Activated T-cell treated with anti-CD3 and anti-CD28 coated beads, Interleukin-2, amount 50 U/mL, for 72 hours (primary cell): ENCODE measurements at regions not wholly inside any gene's neighbourhood (a gene's known extent, or its start where the extent isn't known, plus 50 kb on each side); places are given as distances from the start of the nearest gene placed in this dataset.

ENCODE experiments used
- ATAC-seq, 2 donors: fragments of 150-1000 bp; cut with Tn5 transposase; replicated peaks in 1 of 2; 2 replicates each; pipeline ENCODE4 v1.10.0; 2021; ENCODE audit warnings: moderate library complexity in 2 of 2, mild to moderate bottlenecking in 1 of 2
- DNase-seq, 2 donors: peaks; one replicate each; pipeline ENCODE4 v3.0.0; 2021 to 2022; ENCODE audit warnings: mixed read lengths in 1 of 2
- H3K27ac Mint-ChIP-seq: one replicate; pipeline ENCODE4 v1.8.0; 2022; ENCODE audit warnings: mild to moderate bottlenecking, moderate library complexity, mixed read lengths
- H3K27me3 Mint-ChIP-seq: one replicate; pipeline ENCODE4 v1.8.0; 2022; ENCODE audit warnings: low read depth, mixed read lengths
- H3K36me3 Mint-ChIP-seq, 2 donors: one replicate each; pipeline ENCODE4 v1.8.0; 2022; ENCODE audit warnings: mixed read lengths in 2 of 2, mild to moderate bottlenecking in 1 of 2; ENCODE audit not compliant: insufficient read depth in 2 of 2
- H3K4me1 Mint-ChIP-seq: one replicate; pipeline ENCODE4 v1.8.0; 2022; ENCODE audit warnings: low read depth, mixed read lengths
- H3K4me3 Mint-ChIP-seq, 2 donors: one replicate each; pipeline ENCODE4 v1.8.0; 2022; ENCODE audit warnings: mild to moderate bottlenecking in 2 of 2, mixed read lengths in 2 of 2, moderate library complexity in 2 of 2
- H3K9me3 Mint-ChIP-seq, 2 donors: one replicate each; pipeline ENCODE4 v1.8.0; 2022; ENCODE audit warnings: mixed read lengths in 2 of 2

DNA sequence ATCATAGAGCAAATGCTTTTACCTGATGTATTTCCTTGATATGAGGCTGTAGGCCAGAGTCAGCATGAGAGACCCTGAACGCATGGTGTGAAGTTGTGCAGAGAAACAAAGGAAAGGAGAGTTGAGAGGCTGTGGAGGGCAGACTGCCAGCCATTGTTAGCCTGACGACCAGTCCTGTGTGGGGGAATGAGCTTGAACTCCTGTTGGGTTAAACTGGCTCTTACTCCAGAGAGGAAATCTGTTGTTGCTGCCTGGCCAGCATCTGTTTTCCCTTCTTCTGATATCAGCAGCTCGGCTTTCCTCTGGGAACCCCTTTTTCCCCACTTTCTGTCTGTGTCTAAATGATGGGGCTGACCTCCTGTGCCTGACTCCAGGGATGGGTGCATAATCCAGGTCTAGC, 158.2 kb upstream of the ZFP64 start:
- no peak for ATAC-seq
- DNase-seq: no peak
- Mint-ChIP-seq H3K27ac (no peak overlapping the region), H3K4me1 (peaks cover 5% of the 10 kb centered on the region), H3K27me3 (no peaks in the 10 kb centered on the region), H3K9me3 (no peaks in the 10 kb centered on the region), H3K4me3 (no peak overlapping the region), H3K36me3 (no peaks in the 10 kb centered on the region)

DNA sequence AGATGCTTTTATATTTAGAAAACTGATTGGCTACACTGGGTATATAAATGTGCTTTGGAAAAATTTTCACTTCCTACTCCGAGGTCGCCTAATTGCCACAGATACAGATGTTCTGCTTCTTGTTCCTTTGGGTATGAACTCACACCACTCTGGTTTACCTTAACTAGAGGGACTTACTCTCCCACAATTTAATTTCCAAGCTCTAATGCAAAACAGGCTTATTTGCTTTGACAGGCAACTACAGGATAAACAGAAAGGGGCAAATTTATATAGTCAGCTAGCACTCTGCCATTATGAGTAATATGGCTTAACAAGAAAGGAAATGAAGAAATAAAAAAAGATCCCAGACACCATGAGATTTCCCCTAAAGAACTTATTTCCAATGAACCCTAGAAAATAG, 156.9 kb upstream of the ZFP64 start:
- Mint-ChIP-seq H3K27ac (no peak overlapping the region), H3K36me3 (peaks cover 0 to 2% of the 10 kb centered on the region in 2 donors)

GRCh38 chr20:52346797-52347196, 155.2 kb upstream of the ZFP64 start:
- Mint-ChIP-seq H3K27me3 (peaks cover 6% of the 10 kb centered on the region), H3K36me3 (peaks cover 0 to 2% of the 10 kb centered on the region in 2 donors), H3K4me3 (no peak overlapping the region), H3K27ac (no peak overlapping the region), H3K4me1 (peaks cover 5% of the 10 kb centered on the region), H3K9me3 (peaks cover 0 to 2% of the 10 kb centered on the region in 2 donors)
- DNase-seq (no peak), ATAC-seq (no peak)

More for the DNA sequence above, 156.9 kb upstream of the ZFP64 start:
- ATAC-seq: no peak
- Mint-ChIP-seq H3K4me1 (peaks cover 5% of the 10 kb centered on the region), H3K4me3 (no peak overlapping the region), H3K27me3 (peaks cover 6% of the 10 kb centered on the region), H3K9me3 (peaks cover 0 to 2% of the 10 kb centered on the region in 2 donors)
- DNase-seq: no peak

- H3K4me3 Mint-ChIP-seq: no peak overlapping the region
- H3K36me3 Mint-ChIP-seq: peaks cover 0 to 2% of the 10 kb centered on the region in 2 donors
- DNase-seq (no peak), ATAC-seq (no peak)
- H3K4me1 Mint-ChIP-seq: no peaks in the 10 kb centered on the region
- H3K27me3 Mint-ChIP-seq: peaks cover 6% of the 10 kb centered on the region
- H3K27ac Mint-ChIP-seq: no peak overlapping the region
- H3K9me3 Mint-ChIP-seq: peaks cover 0 to 2% of the 10 kb centered on the region in 2 donors
These were observed 151.3 kb upstream of the ZFP64 start for GRCh38 chr20:52342913-52343312.

DNA sequence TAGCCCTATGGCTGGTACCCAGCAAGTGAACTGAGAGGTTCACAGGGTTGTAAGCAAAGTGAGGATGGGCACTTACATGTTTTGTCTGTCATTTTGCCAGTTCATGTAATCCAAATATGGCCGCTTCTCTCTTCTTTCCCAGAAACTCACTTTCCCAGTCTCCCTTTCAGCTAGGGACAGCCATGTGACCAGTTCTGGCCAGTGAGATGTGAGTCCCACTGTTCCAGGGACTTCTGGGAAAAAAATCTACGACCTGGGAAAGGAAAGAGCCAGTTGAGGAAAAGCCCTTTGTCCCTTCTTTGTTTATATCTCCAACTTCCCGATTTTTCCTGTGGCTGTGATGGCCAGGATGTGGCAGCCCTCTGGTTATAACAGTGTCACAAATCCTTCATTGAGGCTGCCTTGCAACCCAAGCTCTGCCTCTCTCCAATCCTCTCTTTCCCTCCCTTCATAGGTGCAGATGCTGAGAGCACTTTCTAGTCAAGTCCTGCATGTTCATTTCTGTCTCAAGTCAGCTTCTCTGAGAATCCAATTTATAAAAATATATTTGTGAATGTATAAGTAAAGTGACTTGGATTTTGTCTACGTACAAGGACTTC, 148.6 kb upstream of the ZFP64 start:
- DNase-seq (no peak), ATAC-seq (no peak)
- Mint-ChIP-seq H3K36me3 (peaks cover 0 to 2% of the 10 kb centered on the region in 2 donors), H3K27me3 (peaks cover 6% of the 10 kb centered on the region), H3K4me1 (no peaks in the 10 kb centered on the region), H3K9me3 (peaks cover 0 to 4% of the 10 kb centered on the region in 2 donors), H3K27ac (no peak overlapping the region), H3K4me3 (no peak overlapping the region)

GRCh38 chr20:52332649-52333250, 141.2 kb upstream of the ZFP64 start:
- Mint-ChIP-seq H3K4me3 (no peak overlapping the region), H3K27me3 (peaks cover 7% of the 10 kb centered on the region), H3K36me3 (no peaks in the 10 kb centered on the region), H3K9me3 (peaks cover 3% of the 10 kb centered on the region in 2 donors), H3K27ac (no peak overlapping the region), H3K4me1 (no peaks in the 10 kb centered on the region)
- no peak for DNase-seq
- no peak for ATAC-seq

DNA sequence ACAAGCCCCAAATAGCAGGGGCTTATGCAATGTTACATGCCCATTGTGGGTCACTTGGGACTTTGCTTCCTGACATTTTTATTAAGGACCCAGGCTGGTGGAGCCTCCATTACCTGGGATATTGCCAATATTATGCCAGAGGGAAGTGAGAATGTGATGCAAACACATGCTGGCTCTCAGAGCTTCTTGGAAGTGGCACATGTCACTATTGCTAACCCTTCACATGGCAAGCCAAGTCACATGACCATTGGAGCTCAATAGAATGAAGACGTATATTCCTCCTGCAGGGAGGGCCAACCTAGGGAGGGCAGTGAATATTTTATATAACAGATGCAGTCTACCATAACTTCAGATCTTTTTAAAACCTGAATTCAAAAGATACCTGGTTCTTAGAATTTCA, 140.7 kb upstream of the ZFP64 start:
- Mint-ChIP-seq H3K4me1 (no peaks in the 10 kb centered on the region), H3K27ac (no peak overlapping the region), H3K4me3 (no peak overlapping the region), H3K27me3 (peaks cover 7% of the 10 kb centered on the region), H3K36me3 (no peaks in the 10 kb centered on the region), H3K9me3 (peaks cover 3% of the 10 kb centered on the region in 2 donors)
- ATAC-seq: no peak
- DNase-seq: no peak

- DNase-seq: no peak
- Mint-ChIP-seq H3K4me3 (no peak overlapping the region), H3K36me3 (no peaks in the 10 kb centered on the region), H3K27ac (no peak overlapping the region), H3K9me3 (peaks cover 3% of the 10 kb centered on the region in 2 donors), H3K4me1 (no peaks in the 10 kb centered on the region), H3K27me3 (peaks cover 7% of the 10 kb centered on the region)
- ATAC-seq: no peak
These were observed 140.1 kb upstream of the ZFP64 start for GRCh38 chr20:52331655-52332054.

GRCh38 chr20:52321396-52321795, 129.8 kb upstream of the ZFP64 start:
- Mint-ChIP-seq H3K9me3 (no peaks in the 10 kb centered on the region), H3K4me3 (no peak overlapping the region), H3K27me3 (no peaks in the 10 kb centered on the region), H3K36me3 (no peaks in the 10 kb centered on the region), H3K4me1 (no peaks in the 10 kb centered on the region), H3K27ac (no peak overlapping the region)
- no peak for ATAC-seq
- DNase-seq: no peak

DNA sequence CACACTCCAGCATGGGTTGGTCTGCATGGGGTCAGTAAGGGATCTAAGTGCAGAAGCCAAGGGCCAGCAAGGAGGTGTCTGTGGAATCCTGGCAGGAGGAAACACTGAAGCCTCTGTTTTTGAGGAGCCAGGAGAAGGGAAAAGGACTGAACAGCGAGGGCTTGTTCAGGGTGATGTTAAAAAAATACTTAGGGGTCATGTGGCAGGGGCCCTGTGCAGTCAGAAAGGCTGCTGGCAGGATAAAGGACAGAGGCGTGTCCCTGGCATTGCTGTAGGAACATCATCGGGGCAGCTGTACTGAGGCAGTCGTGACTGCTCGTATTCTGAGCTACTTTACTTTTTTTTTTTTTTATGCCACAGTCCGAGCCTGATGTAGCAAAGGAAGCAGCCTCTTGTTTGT, 127.1 kb upstream of the ZFP64 start:
- Mint-ChIP-seq H3K9me3 (no peaks in the 10 kb centered on the region), H3K36me3 (no peaks in the 10 kb centered on the region), H3K27ac (no peak overlapping the region), H3K4me3 (no peak overlapping the region), H3K4me1 (peaks cover 7% of the 10 kb centered on the region), H3K27me3 (no peaks in the 10 kb centered on the region)
- no peak for ATAC-seq
- DNase-seq: no peak

DNA sequence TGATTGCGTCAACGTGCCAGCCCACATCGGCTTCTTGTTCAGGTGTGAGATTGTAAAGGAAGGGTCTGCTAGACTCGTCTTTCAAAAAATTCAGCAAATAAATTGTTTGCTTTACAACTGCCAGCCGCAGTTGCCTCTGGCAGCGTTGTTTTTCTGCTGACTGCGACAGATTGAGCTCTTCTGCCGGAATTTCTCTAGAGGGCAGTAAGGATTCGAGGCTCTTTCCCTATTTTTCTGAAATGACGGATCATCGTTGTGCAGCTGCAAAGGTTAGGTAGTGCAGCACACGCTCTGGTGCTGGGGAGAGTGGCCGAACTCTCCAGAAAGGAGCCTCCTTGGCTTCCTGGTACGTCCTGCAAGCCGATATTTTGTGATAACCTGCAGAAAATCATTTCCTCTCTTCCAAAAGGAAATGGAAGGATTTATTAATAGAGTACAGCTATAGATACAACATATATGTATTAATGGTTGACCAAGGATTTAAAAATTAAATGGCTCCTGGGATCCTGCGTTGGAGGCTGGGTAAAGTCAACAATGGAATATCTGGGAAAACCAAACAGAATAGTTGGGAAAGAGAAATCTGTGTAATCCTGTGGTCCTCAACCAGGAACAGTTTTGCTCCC, 121.9 kb upstream of the ZFP64 start:
- no peak for DNase-seq
- Mint-ChIP-seq H3K36me3 (no peaks in the 10 kb centered on the region), H3K27ac (no peak overlapping the region), H3K9me3 (no peaks in the 10 kb centered on the region), H3K4me1 (peaks cover 14% of the 10 kb centered on the region), H3K4me3 (no peak overlapping the region), H3K27me3 (no peaks in the 10 kb centered on the region)
- ATAC-seq: no peak

DNA sequence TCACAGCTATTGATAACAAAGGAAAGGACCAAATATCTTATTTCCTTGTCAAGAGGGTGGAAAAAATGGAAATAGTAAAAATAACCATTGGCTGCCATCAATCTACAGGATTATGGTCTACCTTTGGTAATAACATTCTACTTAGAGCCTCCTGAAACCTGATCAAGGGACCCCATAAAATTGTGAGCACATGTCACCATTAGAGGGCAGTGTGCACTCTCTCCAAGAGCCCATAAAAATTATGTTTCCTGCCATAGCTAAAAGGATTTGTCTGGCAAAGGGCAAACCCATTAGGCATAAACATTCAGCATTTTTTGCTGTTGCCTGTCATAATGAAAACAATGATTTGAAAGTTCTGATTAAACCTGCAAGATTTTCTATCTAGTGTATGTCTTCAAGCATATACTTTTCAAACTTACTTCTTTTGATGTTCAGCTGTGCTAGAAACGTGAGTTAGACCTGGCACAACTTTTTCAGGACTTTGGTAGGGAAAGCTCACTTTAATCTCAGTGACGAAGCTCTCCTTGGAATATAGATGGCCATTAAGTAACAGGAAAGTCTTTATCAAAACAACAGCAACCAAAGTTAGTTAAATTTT, 120.7 kb upstream of the ZFP64 start:
- no peaks in the 10 kb centered on the region for H3K9me3 Mint-ChIP-seq
- peak; percentile 58 to 66 for ATAC-seq
- H3K4me3 Mint-ChIP-seq: no peak overlapping the region
- no peaks in the 10 kb centered on the region for H3K36me3 Mint-ChIP-seq
- H3K27ac Mint-ChIP-seq: no peak overlapping the region
- H3K27me3 Mint-ChIP-seq: no peaks in the 10 kb centered on the region
- peaks cover 22% of the 10 kb centered on the region for H3K4me1 Mint-ChIP-seq
- DNase-seq: peak; percentile 39 to 61

GRCh38 chr20:52311209-52311794, 119.7 kb upstream of the ZFP64 start:
- DNase-seq: no peak
- no peak for ATAC-seq
- Mint-ChIP-seq H3K4me1 (peaks cover 30% of the 10 kb centered on the region), H3K36me3 (no peaks in the 10 kb centered on the region), H3K27me3 (no peaks in the 10 kb centered on the region), H3K9me3 (no peaks in the 10 kb centered on the region), H3K4me3 (no peak overlapping the region), H3K27ac (no peak overlapping the region)
